ENCODE measurements at regions not wholly inside any gene's neighbourhood (a gene's known extent, or its start where the extent isn't known, plus 50 kb on each side); places are given as distances from the start of the nearest gene placed in this dataset.

DNA sequence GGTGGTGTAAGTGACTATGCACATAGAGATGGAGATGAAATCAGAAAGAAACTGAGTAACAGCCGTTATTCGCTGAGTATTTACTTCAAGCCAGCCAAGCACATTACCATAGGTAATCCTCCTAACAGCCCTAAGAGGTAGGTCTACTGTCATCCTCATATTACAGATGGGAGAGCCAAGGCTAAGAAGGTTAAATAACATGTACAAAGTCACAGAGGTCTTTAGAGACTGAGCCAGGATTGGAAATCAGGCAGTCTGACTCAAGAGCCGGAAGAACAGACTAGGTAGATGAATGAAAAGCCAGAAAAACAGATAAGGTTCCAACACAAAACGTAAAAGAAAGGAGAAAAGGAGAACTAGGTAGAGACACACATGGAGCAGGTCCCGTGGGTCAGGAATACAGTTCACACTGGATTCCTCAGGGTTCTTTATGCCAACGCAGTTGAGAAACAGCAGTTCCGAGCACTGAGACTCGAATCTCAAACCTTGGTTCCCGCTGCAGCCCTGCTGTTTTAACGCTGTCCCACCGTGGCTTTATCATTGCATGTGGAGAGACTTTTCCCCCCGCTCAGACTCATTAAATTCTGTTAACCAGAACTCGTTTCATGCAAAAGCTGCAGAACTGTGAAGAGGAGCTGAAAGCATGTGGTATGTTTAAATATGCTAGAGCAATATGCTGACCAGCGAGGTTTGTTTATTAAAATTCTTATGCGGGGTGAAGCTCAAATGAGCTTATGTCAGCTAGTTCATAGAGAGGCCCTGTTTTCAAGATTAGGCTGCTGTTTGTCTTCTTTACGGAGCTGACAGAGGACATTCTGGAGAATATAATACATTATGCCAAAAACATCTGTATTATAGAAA lies 537.9 kb downstream of the CD83 start:
- no peaks in the 10 kb centered on the region for H3K27me3 ChIP-seq (ENCODE audit: control insufficient read depth, insufficient read depth, low read length)
- peak in 1 of 2 donors; percentile 53 for DNase-seq (ENCODE audit: low read depth in 2 of 2)
- H3K79me2 ChIP-seq (ENCODE audit: control insufficient read depth, insufficient read depth, low read length), result no peaks in the 10 kb centered on the region
- H3K27ac ChIP-seq (ENCODE audit: insufficient read depth, low read length), result no peak overlapping the region
- TF ChIP-seq EZH2 (IDR thresholded peaks at IDR 0.05; ENCODE audit: low read length, missing control alignments), result no peak
- TF ChIP-seq, protein P1, sequence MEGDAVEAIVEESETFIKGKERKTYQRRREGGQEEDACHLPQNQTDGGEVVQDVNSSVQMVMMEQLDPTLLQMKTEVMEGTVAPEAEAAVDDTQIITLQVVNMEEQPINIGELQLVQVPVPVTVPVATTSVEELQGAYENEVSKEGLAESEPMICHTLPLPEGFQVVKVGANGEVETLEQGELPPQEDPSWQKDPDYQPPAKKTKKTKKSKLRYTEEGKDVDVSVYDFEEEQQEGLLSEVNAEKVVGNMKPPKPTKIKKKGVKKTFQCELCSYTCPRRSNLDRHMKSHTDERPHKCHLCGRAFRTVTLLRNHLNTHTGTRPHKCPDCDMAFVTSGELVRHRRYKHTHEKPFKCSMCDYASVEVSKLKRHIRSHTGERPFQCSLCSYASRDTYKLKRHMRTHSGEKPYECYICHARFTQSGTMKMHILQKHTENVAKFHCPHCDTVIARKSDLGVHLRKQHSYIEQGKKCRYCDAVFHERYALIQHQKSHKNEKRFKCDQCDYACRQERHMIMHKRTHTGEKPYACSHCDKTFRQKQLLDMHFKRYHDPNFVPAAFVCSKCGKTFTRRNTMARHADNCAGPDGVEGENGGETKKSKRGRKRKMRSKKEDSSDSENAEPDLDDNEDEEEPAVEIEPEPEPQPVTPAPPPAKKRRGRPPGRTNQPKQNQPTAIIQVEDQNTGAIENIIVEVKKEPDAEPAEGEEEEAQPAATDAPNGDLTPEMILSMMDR (conservative IDR thresholded peaks at IDR 0.05 in 1 of 2, IDR thresholded peaks at IDR 0.05 in 1 of 2; ENCODE audit: low read depth in 1 of 2, low read length in 2 of 2), result no peak
- H3K4me2 ChIP-seq (ENCODE audit: extremely low read depth, insufficient read depth, low read length), result no peak overlapping the region
- no peaks in the 10 kb centered on the region for H3K36me3 ChIP-seq (ENCODE audit: control insufficient read depth, insufficient read depth, low read length)
- no peak overlapping the region for H3K9ac ChIP-seq (ENCODE audit: insufficient read depth, low read length)
- H3K4me1 ChIP-seq (ENCODE audit: control insufficient read depth, extremely low read depth, insufficient read depth, low read length), result peaks cover 5% of the 10 kb centered on the region
- H2AFZ ChIP-seq (ENCODE audit: low read length), result peak overlapping the region; percentile 8
- H4K20me1 ChIP-seq (ENCODE audit: control insufficient read depth, extremely low read depth, insufficient read depth, low read length), result no peaks in the 10 kb centered on the region
- H3K4me3 ChIP-seq (replicated peaks in 1 of 4; ENCODE audit: control extremely low read depth in 1 of 4, insufficient read depth in 1 of 4, low read depth in 3 of 4, low read length in 4 of 4), result no peak overlapping the region
- H3K9me3 ChIP-seq (ENCODE audit: control insufficient read depth, insufficient read depth, low read depth, low read length), result no peaks in the 10 kb centered on the region

- Histone ChIP-seq H3K9ac (ENCODE audit: insufficient read depth, low read length) (no peak overlapping the region), H3K27ac (ENCODE audit: insufficient read depth, low read length) (no peak overlapping the region), H3K36me3 (ENCODE audit: control insufficient read depth, insufficient read depth, low read length) (no peaks in the 10 kb centered on the region), H3K79me2 (ENCODE audit: control insufficient read depth, insufficient read depth, low read length) (no peaks in the 10 kb centered on the region), H3K4me1 (ENCODE audit: control insufficient read depth, extremely low read depth, insufficient read depth, low read length) (peaks cover 5% of the 10 kb centered on the region), H3K9me3 (ENCODE audit: control insufficient read depth, insufficient read depth, low read depth, low read length) (no peaks in the 10 kb centered on the region), H3K4me2 (ENCODE audit: extremely low read depth, insufficient read depth, low read length) (no peak overlapping the region), H4K20me1 (ENCODE audit: control insufficient read depth, extremely low read depth, insufficient read depth, low read length) (no peaks in the 10 kb centered on the region), H3K4me3 (replicated peaks in 1 of 4; ENCODE audit: control extremely low read depth in 1 of 4, insufficient read depth in 1 of 4, low read depth in 3 of 4, low read length in 4 of 4) (no peak overlapping the region), H3K27me3 (ENCODE audit: control insufficient read depth, insufficient read depth, low read length) (no peaks in the 10 kb centered on the region), H2AFZ (ENCODE audit: low read length) (peak overlapping the region; percentile 26)
- TF ChIP-seq, protein P1 (conservative IDR thresholded peaks at IDR 0.05 in 1 of 2, IDR thresholded peaks at IDR 0.05 in 1 of 2; ENCODE audit: low read depth in 1 of 2, low read length in 2 of 2), result no peak
- no peak for TF ChIP-seq EZH2 (IDR thresholded peaks at IDR 0.05; ENCODE audit: low read length, missing control alignments)
- no peak for DNase-seq (ENCODE audit: low read depth in 2 of 2)
These were observed 538.5 kb downstream of the CD83 start for GRCh38 chr6:14656078-14656521.

- no peaks in the 10 kb centered on the region for H3K36me3 ChIP-seq (ENCODE audit: control insufficient read depth, insufficient read depth, low read length)
- no peaks in the 10 kb centered on the region for H3K9me3 ChIP-seq (ENCODE audit: control insufficient read depth, insufficient read depth, low read depth, low read length)
- no peak overlapping the region for H2AFZ ChIP-seq (ENCODE audit: low read length)
- H3K27me3 ChIP-seq (ENCODE audit: control insufficient read depth, insufficient read depth, low read length), result no peaks in the 10 kb centered on the region
- H3K4me3 ChIP-seq (replicated peaks in 1 of 4; ENCODE audit: control extremely low read depth in 1 of 4, insufficient read depth in 1 of 4, low read depth in 3 of 4, low read length in 4 of 4), result no peak overlapping the region
- TF ChIP-seq EZH2 (IDR thresholded peaks at IDR 0.05; ENCODE audit: low read length, missing control alignments), result no peak
- TF ChIP-seq, protein P1 (conservative IDR thresholded peaks at IDR 0.05 in 1 of 2, IDR thresholded peaks at IDR 0.05 in 1 of 2; ENCODE audit: low read depth in 1 of 2, low read length in 2 of 2), result no peak
- no peaks in the 10 kb centered on the region for H3K79me2 ChIP-seq (ENCODE audit: control insufficient read depth, insufficient read depth, low read length)
- no peaks in the 10 kb centered on the region for H4K20me1 ChIP-seq (ENCODE audit: control insufficient read depth, extremely low read depth, insufficient read depth, low read length)
- H3K4me1 ChIP-seq (ENCODE audit: control insufficient read depth, extremely low read depth, insufficient read depth, low read length), result peaks cover 5% of the 10 kb centered on the region
- H3K9ac ChIP-seq (ENCODE audit: insufficient read depth, low read length), result no peak overlapping the region
- no peak for DNase-seq (ENCODE audit: low read depth in 2 of 2)
- no peak overlapping the region for H3K4me2 ChIP-seq (ENCODE audit: extremely low read depth, insufficient read depth, low read length)
- no peak overlapping the region for H3K27ac ChIP-seq (ENCODE audit: insufficient read depth, low read length)
These were observed 539.1 kb downstream of the CD83 start for GRCh38 chr6:14656649-14657048.
